Choroid plexus epithelial cell (primary cell): ENCODE measurements at regions not wholly inside any gene's neighbourhood (a gene's known extent, or its start where the extent isn't known, plus 50 kb on each side); places are given as distances from the start of the nearest gene placed in this dataset.

Experiments used
- DNase-seq: peaks from one replicate; pipeline ENCODE4 v3.0.0-alpha.2; 2010; ENCODE audit warnings: low read depth
- H3K4me3 ChIP-seq: 2 replicates; pipeline ENCODE4 v1.5.1; 2011; ENCODE audit warnings: low read depth, mild to moderate bottlenecking, control low read depth, low read length, moderate library complexity
- TF ChIP-seq, protein P1 (sequence below): conservative IDR thresholded peaks from 2 replicates; pipeline ENCODE4 v1.5.1; 2011; ENCODE audit warnings: low read depth, mild to moderate bottlenecking, control low read depth, inconsistent platforms, low read length, moderate library complexity

DNA sequence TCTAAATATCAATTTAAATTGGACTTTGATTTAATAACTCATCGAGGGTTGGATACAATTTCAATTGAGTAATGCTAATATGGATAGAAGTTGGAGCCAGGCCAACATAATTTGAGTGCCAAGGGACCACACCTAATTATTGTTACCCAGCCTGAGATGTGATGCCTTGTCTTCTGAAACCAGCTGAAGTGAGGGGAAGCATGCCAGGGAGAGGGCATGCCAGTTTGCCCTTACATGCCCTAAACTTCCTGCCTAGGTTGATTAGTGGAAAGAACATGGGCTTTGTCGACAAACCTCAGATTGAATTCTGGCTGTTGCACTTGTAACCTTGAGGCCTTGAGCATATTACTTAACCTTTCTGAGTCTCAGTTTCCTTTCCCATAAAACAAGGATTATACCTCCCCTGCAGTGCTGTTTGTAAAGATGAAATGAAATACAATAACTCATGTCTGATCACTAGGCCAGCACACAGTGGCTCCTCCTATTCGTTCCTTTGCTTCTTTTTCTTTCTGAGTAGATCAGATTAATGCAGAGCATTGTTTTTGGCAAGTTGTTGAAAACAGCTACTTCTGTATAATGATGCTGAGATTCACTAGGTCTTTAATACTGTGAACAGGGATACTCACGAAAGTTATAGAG is 412.8 kb downstream of the TLE4 start:
- no peak overlapping the region for H3K4me3 ChIP-seq
- DNase-seq = no peak
- TF ChIP-seq, protein P1, sequence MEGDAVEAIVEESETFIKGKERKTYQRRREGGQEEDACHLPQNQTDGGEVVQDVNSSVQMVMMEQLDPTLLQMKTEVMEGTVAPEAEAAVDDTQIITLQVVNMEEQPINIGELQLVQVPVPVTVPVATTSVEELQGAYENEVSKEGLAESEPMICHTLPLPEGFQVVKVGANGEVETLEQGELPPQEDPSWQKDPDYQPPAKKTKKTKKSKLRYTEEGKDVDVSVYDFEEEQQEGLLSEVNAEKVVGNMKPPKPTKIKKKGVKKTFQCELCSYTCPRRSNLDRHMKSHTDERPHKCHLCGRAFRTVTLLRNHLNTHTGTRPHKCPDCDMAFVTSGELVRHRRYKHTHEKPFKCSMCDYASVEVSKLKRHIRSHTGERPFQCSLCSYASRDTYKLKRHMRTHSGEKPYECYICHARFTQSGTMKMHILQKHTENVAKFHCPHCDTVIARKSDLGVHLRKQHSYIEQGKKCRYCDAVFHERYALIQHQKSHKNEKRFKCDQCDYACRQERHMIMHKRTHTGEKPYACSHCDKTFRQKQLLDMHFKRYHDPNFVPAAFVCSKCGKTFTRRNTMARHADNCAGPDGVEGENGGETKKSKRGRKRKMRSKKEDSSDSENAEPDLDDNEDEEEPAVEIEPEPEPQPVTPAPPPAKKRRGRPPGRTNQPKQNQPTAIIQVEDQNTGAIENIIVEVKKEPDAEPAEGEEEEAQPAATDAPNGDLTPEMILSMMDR = no peak

DNA sequence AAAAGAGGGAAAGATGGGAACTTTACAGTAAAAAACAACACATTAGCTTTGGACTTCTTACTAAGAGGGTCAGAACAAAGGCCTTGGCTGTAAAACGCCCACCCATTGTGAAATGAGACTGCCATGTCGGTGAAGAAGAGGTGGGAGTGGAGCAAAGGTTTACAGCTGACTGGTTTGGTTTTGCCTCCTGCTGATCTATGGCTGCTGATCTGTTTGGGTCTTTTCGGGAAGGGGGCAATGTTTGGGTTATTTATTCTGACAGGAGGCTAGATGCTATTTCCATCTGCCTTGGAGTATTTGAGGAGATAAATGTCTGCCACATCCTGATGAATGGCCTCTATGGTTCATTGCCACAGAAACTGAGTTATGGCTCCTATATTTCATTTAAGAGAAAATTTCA is 408.7 kb downstream of the TLE4 start:
- H3K4me3 ChIP-seq = no peak overlapping the region
- TF ChIP-seq, protein P1 = no peak
- no peak for DNase-seq

GRCh38 chr9:79977510-79978197 is 405.9 kb downstream of the TLE4 start:
- TF ChIP-seq, protein P1 = no peak
- no peak for DNase-seq
- no peak overlapping the region for H3K4me3 ChIP-seq

GRCh38 chr9:79977074-79977435 is 405.3 kb downstream of the TLE4 start:
- TF ChIP-seq, protein P1 = no peak
- DNase-seq = no peak

DNA sequence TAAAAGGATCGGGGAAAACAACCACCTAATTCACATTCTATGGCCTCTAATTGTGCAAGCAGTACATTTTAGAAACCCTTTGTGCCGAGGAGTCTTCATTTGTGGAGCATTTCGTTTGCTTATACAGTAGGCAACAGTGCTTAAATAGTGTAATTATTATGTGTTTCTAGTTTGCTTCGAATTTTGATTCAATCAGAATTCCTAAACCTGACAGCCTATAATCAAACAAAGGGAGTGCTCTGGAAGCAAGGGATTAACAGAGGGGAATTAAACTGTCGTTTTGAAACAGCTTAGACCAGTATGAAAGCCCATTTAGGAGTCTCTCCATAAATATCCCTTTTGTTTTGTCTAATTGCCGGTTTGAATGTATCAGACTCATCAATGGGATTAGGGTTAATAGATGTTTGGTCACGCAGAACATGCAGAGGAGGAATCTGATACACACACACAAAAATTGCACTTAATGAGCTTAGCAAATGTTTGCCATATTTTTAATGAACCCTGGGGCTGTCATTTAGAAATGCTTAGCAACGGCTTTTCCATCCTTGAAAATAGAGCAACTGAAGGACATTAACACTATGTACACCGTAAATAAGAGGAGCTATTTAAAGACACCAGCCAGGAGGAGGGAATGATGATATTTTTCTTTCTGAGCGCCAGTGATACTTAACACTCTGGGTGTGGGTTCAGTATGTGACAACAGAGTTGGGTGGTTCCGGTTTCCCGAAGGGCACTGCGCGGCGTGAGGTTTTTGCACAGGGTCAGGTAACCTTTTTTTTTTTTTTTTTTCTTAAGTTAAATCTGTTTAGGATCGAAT is 404.7 kb downstream of the TLE4 start:
- TF ChIP-seq, protein P1 = no peak
- no peak for DNase-seq
- H3K4me3 ChIP-seq = no peak overlapping the region

More at GRCh38 chr9:79977074-79977435, 405.3 kb downstream of the TLE4 start:
- no peak overlapping the region for H3K4me3 ChIP-seq

DNA sequence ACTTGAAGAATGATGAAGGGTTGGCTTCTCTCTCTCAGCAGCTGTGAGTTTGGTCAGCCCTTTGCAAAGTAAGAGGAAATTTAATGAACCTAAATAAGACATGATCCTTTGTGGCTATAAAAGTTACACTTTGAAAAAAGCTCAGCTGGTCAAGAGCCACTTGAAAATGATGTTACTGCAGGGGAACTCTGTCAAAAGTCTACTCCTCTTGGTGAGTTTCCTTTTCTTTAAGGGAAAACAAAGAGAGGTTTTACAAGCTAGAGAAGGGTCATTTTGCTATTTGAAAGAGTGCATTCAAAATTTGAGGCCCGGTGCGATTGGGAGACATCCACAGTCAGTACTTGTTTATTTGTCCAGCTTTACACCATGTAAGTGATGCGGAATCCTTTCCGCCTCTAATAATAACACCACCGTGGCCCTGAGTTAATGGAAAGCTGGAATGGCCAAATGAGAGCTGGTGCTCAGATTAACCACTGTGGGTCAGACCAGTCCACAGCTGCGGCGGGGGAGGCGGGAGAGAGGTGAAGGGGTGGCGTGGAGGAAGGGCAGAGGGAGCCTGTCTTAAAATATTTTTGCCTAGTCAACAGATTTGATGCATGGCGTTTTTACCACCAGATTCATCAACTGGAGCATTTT is 404.0 kb downstream of the TLE4 start:
- TF ChIP-seq, protein P1 = peak; percentile 2
- no peak overlapping the region for H3K4me3 ChIP-seq
- DNase-seq = peak; percentile 19
